Tibial nerve (tissue), 3 donors: ENCODE measurements at regions not wholly inside any gene's neighbourhood (a gene's known extent, or its start where the extent isn't known, plus 50 kb on each side); places are given as distances from the start of the nearest gene placed in this dataset.

Experiments used
- CTCF ChIP-seq, 5 experiments: fragments of 200-600 bp in 3 of 5; fragments of 450-650 bp in 2 of 5; sonication (generic) in 3 of 5; IDR thresholded peaks; one replicate each; pipeline ENCODE4 v1.5.1; 2016 to 2019; ENCODE audit warnings: antibody characterized with exemption in 5 of 5, mild to moderate bottlenecking in 3 of 5, moderate library complexity in 2 of 5
- POLR2A ChIP-seq, 2 donors: fragments of 450-650 bp; IDR thresholded peaks; one replicate each; pipeline ENCODE4 v1.6.1; 2017; ENCODE audit warnings: antibody characterized with exemption in 2 of 2, mild to moderate bottlenecking in 2 of 2, moderate library complexity in 2 of 2

GRCh38 chr13:44746690-44747089 lies 170.6 kb upstream of the TSC22D1 start:
- no peak for TF ChIP-seq POLR2A (IDR thresholded peaks at IDR 0.05)
- no peak for TF ChIP-seq CTCF (IDR thresholded peaks at IDR 0.05)
